ENCODE measurements at regions not wholly inside any gene's neighbourhood (a gene's known extent, or its start where the extent isn't known, plus 50 kb on each side); places are given as distances from the start of the nearest gene placed in this dataset.

DNA sequence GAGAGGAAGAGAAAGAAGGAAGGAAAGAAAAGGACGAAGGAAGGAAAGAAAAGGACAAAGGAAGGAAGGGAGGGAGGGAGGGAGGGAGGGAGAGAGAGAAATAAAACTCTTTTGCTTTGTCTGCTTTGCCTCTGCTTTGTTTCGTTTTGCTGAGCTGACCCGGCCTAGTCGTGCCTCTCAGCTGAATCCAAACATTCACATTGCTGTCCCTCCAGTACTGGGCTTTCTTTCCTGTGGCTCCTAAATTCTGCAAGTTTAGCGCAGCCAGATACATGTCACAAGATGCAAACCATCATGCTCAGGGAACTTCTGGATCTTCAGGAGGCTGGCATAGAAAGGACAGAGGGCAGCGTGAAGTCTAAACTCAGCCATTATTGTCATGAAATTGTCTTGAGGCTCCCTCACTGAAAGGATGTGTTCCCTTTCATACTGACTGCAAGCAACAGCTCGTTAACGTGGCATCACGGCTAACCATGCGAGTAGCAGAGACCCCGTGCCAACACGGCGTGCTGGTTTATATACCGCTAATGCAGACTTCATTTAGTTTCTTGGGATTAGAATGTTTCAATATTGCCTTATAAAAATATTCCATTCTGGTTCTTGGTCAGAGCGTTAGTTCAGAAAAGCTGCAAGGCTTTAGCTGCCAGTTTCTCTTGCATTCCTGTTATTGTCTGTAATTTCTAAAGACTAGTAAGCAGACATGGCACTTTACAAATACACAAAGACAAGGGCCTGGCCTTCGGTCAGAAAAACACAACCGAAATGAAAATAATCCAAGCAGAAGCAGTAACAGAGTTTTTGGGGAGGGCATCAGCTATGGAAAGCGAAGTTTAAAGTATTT, 94.2 kb downstream of the TMEM174 start:
- ATAC-seq (ENCODE audit: low FRiP score) (no peak), DNase-seq (ENCODE audit: low spot score) (no peak)
- no peak for TF ChIP-seq CTCF (IDR thresholded peaks at IDR 0.05)

- no peak for TF ChIP-seq CTCF (IDR thresholded peaks at IDR 0.05)
- ATAC-seq (ENCODE audit: low FRiP score) (no peak), DNase-seq (ENCODE audit: low spot score) (no peak)
Observed at GRCh38 chr5:73266176-73266738, 93.3 kb downstream of the TMEM174 start.

DNA sequence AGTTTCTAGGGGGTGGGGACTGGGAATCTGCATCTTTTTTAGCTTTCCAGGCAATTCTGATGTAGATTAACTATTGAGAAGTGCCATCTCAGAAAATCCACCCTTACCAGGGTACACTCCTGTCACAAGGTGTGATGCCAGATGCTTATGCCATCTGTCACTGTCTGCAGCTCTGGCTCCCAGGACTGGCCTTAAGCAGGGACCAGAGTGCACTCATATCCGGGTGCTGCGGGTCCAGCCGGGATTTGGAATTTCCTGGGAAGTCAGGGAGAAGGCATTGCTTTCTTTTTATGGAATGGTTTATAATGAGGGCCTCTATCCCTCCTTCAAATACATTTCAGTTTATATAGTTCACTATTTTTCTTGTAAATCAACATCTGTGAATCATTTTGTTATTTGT, 92.6 kb downstream of the TMEM174 start:
- no peak for TF ChIP-seq CTCF (IDR thresholded peaks at IDR 0.05)
- DNase-seq (ENCODE audit: low spot score) (no peak), ATAC-seq (ENCODE audit: low FRiP score) (no peak)

DNA sequence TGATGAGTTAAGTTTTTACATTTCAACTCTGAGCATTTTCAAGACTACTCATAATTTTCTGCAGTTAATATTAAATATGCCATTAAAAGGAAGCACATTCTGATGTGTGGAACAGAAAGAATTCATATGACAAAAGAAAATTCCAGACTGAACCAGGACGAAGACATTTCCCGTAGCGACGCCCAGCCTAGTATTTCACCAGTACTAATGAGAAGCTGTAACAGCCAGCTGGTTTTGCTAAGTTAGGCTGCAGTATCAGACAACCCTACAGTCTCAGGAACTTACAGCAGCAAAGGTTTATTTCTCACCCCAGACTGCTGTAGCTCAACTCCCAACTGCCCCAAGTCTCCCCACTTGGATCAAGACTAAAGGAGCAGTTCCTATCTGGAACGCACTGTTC, 91.6 kb downstream of the TMEM174 start:
- no peak for DNase-seq (ENCODE audit: low spot score)
- ATAC-seq (ENCODE audit: low FRiP score), result no peak

GRCh38 chr5:73263001-73263710, 90.2 kb downstream of the TMEM174 start:
- TF ChIP-seq CTCF (IDR thresholded peaks at IDR 0.05), result no peak
- DNase-seq (ENCODE audit: low spot score) (no peak), ATAC-seq (ENCODE audit: low FRiP score) (no peak)

More for the DNA sequence above, 91.6 kb downstream of the TMEM174 start:
- TF ChIP-seq CTCF (IDR thresholded peaks at IDR 0.05), result no peak

DNA sequence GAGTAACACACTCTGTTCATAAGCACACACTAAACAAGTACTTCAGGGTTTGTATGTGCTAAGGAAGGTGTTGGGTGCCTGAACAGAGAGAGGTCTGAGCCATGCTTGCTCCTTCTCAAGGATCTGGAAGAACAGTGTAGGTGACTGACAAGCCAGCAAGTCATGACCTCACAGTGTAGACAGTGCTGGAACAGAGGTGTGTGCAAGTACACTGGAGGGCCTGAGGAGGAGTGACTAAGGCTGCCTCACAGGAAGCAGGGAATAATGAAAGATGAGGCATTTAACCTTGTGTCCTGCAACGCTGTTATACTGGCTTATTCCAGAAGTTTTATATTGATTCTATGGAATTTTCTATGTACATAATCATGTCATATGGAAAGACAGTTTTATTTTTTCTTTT, 83.9 kb downstream of the TMEM174 start:
- ATAC-seq (ENCODE audit: low FRiP score), result no peak
- no peak for DNase-seq (ENCODE audit: low spot score)

More for the DNA sequence above, 83.9 kb downstream of the TMEM174 start:
- no peak for TF ChIP-seq CTCF (IDR thresholded peaks at IDR 0.05)

Data from omental fat pad (tissue), 3 donors.